ENCODE measurements at regions not wholly inside any gene's neighbourhood (a gene's known extent, or its start where the extent isn't known, plus 50 kb on each side); places are given as distances from the start of the nearest gene placed in this dataset.

GRCh38 chr6:88378639-88379038 lies 212.5 kb upstream of the CNR1 start:
- Histone ChIP-seq H4K8ac (ENCODE audit: low read depth, low read length) (no peak overlapping the region), H3K23ac (ENCODE audit: low read length) (no peak overlapping the region), H3K4me1 (ENCODE audit: control insufficient read depth, low read depth, low read length) (peaks cover 2% of the 10 kb centered on the region), H3K27ac (ENCODE audit: low read depth, low read length) (no peak overlapping the region), H3K79me1 (ENCODE audit: low read length) (no peaks in the 10 kb centered on the region), H2BK5ac (ENCODE audit: low read length) (no peak overlapping the region), H3K36me3 (ENCODE audit: control insufficient read depth, insufficient read depth, low read length) (no peaks in the 10 kb centered on the region), H3K79me2 (ENCODE audit: control insufficient read depth, insufficient read depth, low read length) (no peaks in the 10 kb centered on the region), H2BK15ac (replicated peaks; ENCODE audit: low read depth) (no peak overlapping the region), H4K5ac (ENCODE audit: low read length) (no peak overlapping the region), H3K4me2 (ENCODE audit: low read length) (no peak overlapping the region), H2BK120ac (ENCODE audit: low read depth, low read length) (no peak overlapping the region), H3K56ac (ENCODE audit: low read length) (no peak overlapping the region), H2AK5ac (ENCODE audit: low read length) (no peak overlapping the region), H3K18ac (ENCODE audit: low read length) (no peak overlapping the region), H3K4ac (ENCODE audit: low read depth, low read length) (no peak overlapping the region), H3K27me3 (ENCODE audit: insufficient read depth, low read length, poor library complexity) (no peaks in the 10 kb centered on the region), H3K4me3 (ENCODE audit: low read length) (no peak overlapping the region), H3K9ac (ENCODE audit: low read length) (no peak overlapping the region)
- no peak for DNase-seq
- no CpG with 5 or more reads among the region's 4 CpGs for WGBS (ENCODE audit: extremely low coverage, insufficient coverage, low lambda C conversion rate)

- peaks cover 2% of the 10 kb centered on the region for H3K4me1 ChIP-seq (ENCODE audit: control insufficient read depth, low read depth, low read length)
- no peak overlapping the region for H2BK5ac ChIP-seq (ENCODE audit: low read length)
- no peaks in the 10 kb centered on the region for H3K79me2 ChIP-seq (ENCODE audit: control insufficient read depth, insufficient read depth, low read length)
- H4K8ac ChIP-seq (ENCODE audit: low read depth, low read length) = no peak overlapping the region
- no peak overlapping the region for H3K4me2 ChIP-seq (ENCODE audit: low read length)
- H3K23ac ChIP-seq (ENCODE audit: low read length) = no peak overlapping the region
- no peaks in the 10 kb centered on the region for H3K27me3 ChIP-seq (ENCODE audit: insufficient read depth, low read length, poor library complexity)
- no peak overlapping the region for H3K9ac ChIP-seq (ENCODE audit: low read length)
- no peak overlapping the region for H3K27ac ChIP-seq (ENCODE audit: low read depth, low read length)
- no peak overlapping the region for H3K4ac ChIP-seq (ENCODE audit: low read depth, low read length)
- peak; percentile 24 for DNase-seq
- no CpG with 5 or more reads among the region's 8 CpGs for WGBS (ENCODE audit: extremely low coverage, insufficient coverage, low lambda C conversion rate)
- H2BK120ac ChIP-seq (ENCODE audit: low read depth, low read length) = no peak overlapping the region
- no peak overlapping the region for H3K56ac ChIP-seq (ENCODE audit: low read length)
- no peak overlapping the region for H4K5ac ChIP-seq (ENCODE audit: low read length)
- no peaks in the 10 kb centered on the region for H3K79me1 ChIP-seq (ENCODE audit: low read length)
- no peak overlapping the region for H2BK15ac ChIP-seq (replicated peaks; ENCODE audit: low read depth)
- H3K36me3 ChIP-seq (ENCODE audit: control insufficient read depth, insufficient read depth, low read length) = no peaks in the 10 kb centered on the region
- H2AK5ac ChIP-seq (ENCODE audit: low read length) = no peak overlapping the region
- H3K18ac ChIP-seq (ENCODE audit: low read length) = no peak overlapping the region
- no peak overlapping the region for H3K4me3 ChIP-seq (ENCODE audit: low read length)
These were observed 211.9 kb upstream of the CNR1 start for GRCh38 chr6:88377976-88378568.

GRCh38 chr6:88376768-88377387 lies 210.7 kb upstream of the CNR1 start:
- no peak for DNase-seq
- Histone ChIP-seq H3K18ac (ENCODE audit: low read length) (no peak overlapping the region), H2BK15ac (replicated peaks; ENCODE audit: low read depth) (no peak overlapping the region), H3K36me3 (ENCODE audit: control insufficient read depth, insufficient read depth, low read length) (no peaks in the 10 kb centered on the region), H3K27me3 (ENCODE audit: insufficient read depth, low read length, poor library complexity) (no peaks in the 10 kb centered on the region), H4K8ac (ENCODE audit: low read depth, low read length) (no peak overlapping the region), H3K9ac (ENCODE audit: low read length) (no peak overlapping the region), H4K5ac (ENCODE audit: low read length) (no peak overlapping the region), H3K79me1 (ENCODE audit: low read length) (no peaks in the 10 kb centered on the region), H2AK5ac (ENCODE audit: low read length) (no peak overlapping the region), H3K79me2 (ENCODE audit: control insufficient read depth, insufficient read depth, low read length) (no peaks in the 10 kb centered on the region), H3K23ac (ENCODE audit: low read length) (no peak overlapping the region), H3K4me1 (ENCODE audit: control insufficient read depth, low read depth, low read length) (peaks cover 2% of the 10 kb centered on the region), H2BK120ac (ENCODE audit: low read depth, low read length) (no peak overlapping the region), H2BK5ac (ENCODE audit: low read length) (no peak overlapping the region), H3K27ac (ENCODE audit: low read depth, low read length) (no peak overlapping the region), H3K56ac (ENCODE audit: low read length) (no peak overlapping the region), H3K4me2 (ENCODE audit: low read length) (no peak overlapping the region), H3K4me3 (ENCODE audit: low read length) (no peak overlapping the region), H3K4ac (ENCODE audit: low read depth, low read length) (no peak overlapping the region)
- WGBS (ENCODE audit: extremely low coverage, insufficient coverage, low lambda C conversion rate) = no CpG with 5 or more reads among the region's 2 CpGs

GRCh38 chr6:88376197-88376596 lies 210.1 kb upstream of the CNR1 start:
- H3K23ac ChIP-seq (ENCODE audit: low read length) = no peak overlapping the region
- H3K4ac ChIP-seq (ENCODE audit: low read depth, low read length) = no peak overlapping the region
- no peak for DNase-seq
- H3K18ac ChIP-seq (ENCODE audit: low read length) = no peak overlapping the region
- no peaks in the 10 kb centered on the region for H3K36me3 ChIP-seq (ENCODE audit: control insufficient read depth, insufficient read depth, low read length)
- H2BK120ac ChIP-seq (ENCODE audit: low read depth, low read length) = peak overlapping the region; percentile 14
- WGBS (ENCODE audit: extremely low coverage, insufficient coverage, low lambda C conversion rate) = no CpG with 5 or more reads among the region's 2 CpGs
- no peaks in the 10 kb centered on the region for H3K27me3 ChIP-seq (ENCODE audit: insufficient read depth, low read length, poor library complexity)
- H2BK15ac ChIP-seq (replicated peaks; ENCODE audit: low read depth) = no peak overlapping the region
- H3K79me2 ChIP-seq (ENCODE audit: control insufficient read depth, insufficient read depth, low read length) = no peaks in the 10 kb centered on the region
- no peak overlapping the region for H3K4me2 ChIP-seq (ENCODE audit: low read length)
- H3K79me1 ChIP-seq (ENCODE audit: low read length) = no peaks in the 10 kb centered on the region
- H3K4me3 ChIP-seq (ENCODE audit: low read length) = no peak overlapping the region
- H4K8ac ChIP-seq (ENCODE audit: low read depth, low read length) = no peak overlapping the region
- no peak overlapping the region for H3K56ac ChIP-seq (ENCODE audit: low read length)
- H4K5ac ChIP-seq (ENCODE audit: low read length) = peak overlapping the region; percentile 60
- no peak overlapping the region for H2AK5ac ChIP-seq (ENCODE audit: low read length)
- H3K9ac ChIP-seq (ENCODE audit: low read length) = no peak overlapping the region
- H3K27ac ChIP-seq (ENCODE audit: low read depth, low read length) = no peak overlapping the region
- no peak overlapping the region for H2BK5ac ChIP-seq (ENCODE audit: low read length)
- H3K4me1 ChIP-seq (ENCODE audit: control insufficient read depth, low read depth, low read length) = no peaks in the 10 kb centered on the region

GRCh38 chr6:88374553-88374952 lies 208.4 kb upstream of the CNR1 start:
- no peak for DNase-seq
- no peak overlapping the region for H2BK15ac ChIP-seq (replicated peaks; ENCODE audit: low read depth)
- WGBS (ENCODE audit: extremely low coverage, insufficient coverage, low lambda C conversion rate) = no CpG with 5 or more reads among the region's 1 CpG
- no peak overlapping the region for H3K27ac ChIP-seq (ENCODE audit: low read depth, low read length)
- no peak overlapping the region for H2BK120ac ChIP-seq (ENCODE audit: low read depth, low read length)
- H3K9ac ChIP-seq (ENCODE audit: low read length) = no peak overlapping the region
- no peak overlapping the region for H4K8ac ChIP-seq (ENCODE audit: low read depth, low read length)
- no peak overlapping the region for H4K5ac ChIP-seq (ENCODE audit: low read length)
- H3K4me1 ChIP-seq (ENCODE audit: control insufficient read depth, low read depth, low read length) = no peaks in the 10 kb centered on the region
- H3K36me3 ChIP-seq (ENCODE audit: control insufficient read depth, insufficient read depth, low read length) = no peaks in the 10 kb centered on the region
- H3K79me2 ChIP-seq (ENCODE audit: control insufficient read depth, insufficient read depth, low read length) = no peaks in the 10 kb centered on the region
- H3K27me3 ChIP-seq (ENCODE audit: insufficient read depth, low read length, poor library complexity) = no peaks in the 10 kb centered on the region
- H2AK5ac ChIP-seq (ENCODE audit: low read length) = no peak overlapping the region
- H2BK5ac ChIP-seq (ENCODE audit: low read length) = no peak overlapping the region
- no peak overlapping the region for H3K4ac ChIP-seq (ENCODE audit: low read depth, low read length)
- H3K4me2 ChIP-seq (ENCODE audit: low read length) = no peak overlapping the region
- H3K23ac ChIP-seq (ENCODE audit: low read length) = no peak overlapping the region
- no peaks in the 10 kb centered on the region for H3K79me1 ChIP-seq (ENCODE audit: low read length)
- H3K56ac ChIP-seq (ENCODE audit: low read length) = no peak overlapping the region
- no peak overlapping the region for H3K18ac ChIP-seq (ENCODE audit: low read length)
- no peak overlapping the region for H3K4me3 ChIP-seq (ENCODE audit: low read length)

- Histone ChIP-seq H3K36me3 (ENCODE audit: control insufficient read depth, insufficient read depth, low read length) (no peaks in the 10 kb centered on the region), H3K4me1 (ENCODE audit: control insufficient read depth, low read depth, low read length) (no peaks in the 10 kb centered on the region), H3K27ac (ENCODE audit: low read depth, low read length) (no peak overlapping the region), H2AK5ac (ENCODE audit: low read length) (no peak overlapping the region), H3K56ac (ENCODE audit: low read length) (no peak overlapping the region), H4K8ac (ENCODE audit: low read depth, low read length) (no peak overlapping the region), H3K23ac (ENCODE audit: low read length) (no peak overlapping the region), H3K27me3 (ENCODE audit: insufficient read depth, low read length, poor library complexity) (no peaks in the 10 kb centered on the region), H4K5ac (ENCODE audit: low read length) (no peak overlapping the region), H3K4ac (ENCODE audit: low read depth, low read length) (no peak overlapping the region), H2BK5ac (ENCODE audit: low read length) (no peak overlapping the region), H3K4me2 (ENCODE audit: low read length) (no peak overlapping the region), H2BK15ac (replicated peaks; ENCODE audit: low read depth) (no peak overlapping the region), H3K79me2 (ENCODE audit: control insufficient read depth, insufficient read depth, low read length) (no peaks in the 10 kb centered on the region), H3K9ac (ENCODE audit: low read length) (no peak overlapping the region), H3K4me3 (ENCODE audit: low read length) (no peak overlapping the region), H3K79me1 (ENCODE audit: low read length) (no peaks in the 10 kb centered on the region), H2BK120ac (ENCODE audit: low read depth, low read length) (no peak overlapping the region), H3K18ac (ENCODE audit: low read length) (no peak overlapping the region)
- WGBS (ENCODE audit: extremely low coverage, insufficient coverage, low lambda C conversion rate) = no CpG with 5 or more reads among the region's 2 CpGs
- no peak for DNase-seq
These were observed 205.3 kb upstream of the CNR1 start for GRCh38 chr6:88371480-88371879.
